ENCODE measurements at regions not wholly inside any gene's neighbourhood (a gene's known extent, or its start where the extent isn't known, plus 50 kb on each side); places are given as distances from the start of the nearest gene placed in this dataset.

DNA sequence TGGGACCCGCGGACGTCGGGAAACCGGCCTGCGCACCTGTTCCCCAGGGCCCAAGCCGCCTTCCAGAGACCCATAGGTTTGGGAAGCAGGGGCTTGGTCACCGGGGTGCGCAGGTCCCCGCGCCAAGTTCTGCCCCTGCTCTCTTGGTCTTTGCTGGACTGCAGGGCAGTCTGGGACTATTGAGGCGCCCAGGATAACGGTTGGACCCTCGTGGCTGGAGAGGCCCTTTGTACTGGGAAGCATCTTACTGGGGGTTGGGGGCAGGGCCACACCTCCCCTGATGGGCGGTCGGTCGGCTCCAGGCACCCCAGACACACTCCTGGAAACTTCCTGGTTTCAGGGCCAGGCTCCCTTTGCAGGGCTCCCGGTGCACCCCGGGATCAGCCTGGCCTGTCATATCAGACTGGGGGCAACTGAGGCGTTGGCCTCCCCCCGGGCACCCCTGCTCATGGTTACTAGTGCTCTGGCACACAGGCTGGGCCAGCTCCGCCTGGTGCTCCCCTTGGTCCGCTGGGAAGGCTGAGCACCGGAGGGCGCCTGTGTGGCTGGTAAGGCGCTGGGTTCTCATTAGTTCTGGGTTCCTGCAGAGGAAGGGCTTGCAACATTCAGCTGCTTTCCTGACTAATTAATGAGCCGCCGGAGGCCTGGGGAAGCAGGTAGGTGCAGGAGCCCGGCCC is 1250.5 kb downstream of the BRD1 start:
- TF ChIP-seq, protein P1, sequence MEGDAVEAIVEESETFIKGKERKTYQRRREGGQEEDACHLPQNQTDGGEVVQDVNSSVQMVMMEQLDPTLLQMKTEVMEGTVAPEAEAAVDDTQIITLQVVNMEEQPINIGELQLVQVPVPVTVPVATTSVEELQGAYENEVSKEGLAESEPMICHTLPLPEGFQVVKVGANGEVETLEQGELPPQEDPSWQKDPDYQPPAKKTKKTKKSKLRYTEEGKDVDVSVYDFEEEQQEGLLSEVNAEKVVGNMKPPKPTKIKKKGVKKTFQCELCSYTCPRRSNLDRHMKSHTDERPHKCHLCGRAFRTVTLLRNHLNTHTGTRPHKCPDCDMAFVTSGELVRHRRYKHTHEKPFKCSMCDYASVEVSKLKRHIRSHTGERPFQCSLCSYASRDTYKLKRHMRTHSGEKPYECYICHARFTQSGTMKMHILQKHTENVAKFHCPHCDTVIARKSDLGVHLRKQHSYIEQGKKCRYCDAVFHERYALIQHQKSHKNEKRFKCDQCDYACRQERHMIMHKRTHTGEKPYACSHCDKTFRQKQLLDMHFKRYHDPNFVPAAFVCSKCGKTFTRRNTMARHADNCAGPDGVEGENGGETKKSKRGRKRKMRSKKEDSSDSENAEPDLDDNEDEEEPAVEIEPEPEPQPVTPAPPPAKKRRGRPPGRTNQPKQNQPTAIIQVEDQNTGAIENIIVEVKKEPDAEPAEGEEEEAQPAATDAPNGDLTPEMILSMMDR (IDR thresholded peaks at IDR 0.05; ENCODE audit: low read length): no peak
- no peak for TF ChIP-seq EZH2 (optimal IDR thresholded peaks at IDR 0.05; ENCODE audit: low read depth, low read length)

All from MM.1S (cell line).